IMR-90 (cell line): ENCODE measurements at regions not wholly inside any gene's neighbourhood (a gene's known extent, or its start where the extent isn't known, plus 50 kb on each side); places are given as distances from the start of the nearest gene placed in this dataset.

Experiments used
- CHD1 ChIP-seq: IDR thresholded peaks from 2 replicates; pipeline ENCODE4 v1.6.1; 2012; ENCODE audit warnings: low read depth, low read length, improper control_type of control experiment
- CTCF ChIP-seq: conservative IDR thresholded peaks from 2 replicates; pipeline ENCODE4 v1.5.1; 2012; ENCODE audit warnings: mild to moderate bottlenecking, low read depth, low read length, improper control_type of control experiment
- ELK1 ChIP-seq: fragments of 150-350 bp; IDR thresholded peaks from 2 replicates; pipeline ENCODE4 v1.6.1; 2016; ENCODE audit warnings: low read depth, mild to moderate bottlenecking, low read length, moderate library complexity, borderline replicate concordance
- FOS ChIP-seq: fragments of 150-350 bp; IDR thresholded peaks from 2 replicates; pipeline ENCODE4 v1.6.1; 2016; ENCODE audit warnings: low read depth, low read length
- MAFK ChIP-seq: IDR thresholded peaks from 2 replicates; pipeline ENCODE4 v1.6.1; 2012; ENCODE audit warnings: low read depth, low read length, improper control_type of control experiment
- MXI1 ChIP-seq: IDR thresholded peaks from 2 replicates; pipeline ENCODE4 v1.6.1; 2012; ENCODE audit warnings: low read depth, mild to moderate bottlenecking, low read length, moderate library complexity, borderline replicate concordance
- NFE2L2 ChIP-seq: fragments of 150-350 bp; IDR thresholded peaks from 2 replicates; pipeline ENCODE4 v1.6.1; 2016; ENCODE audit warnings: low read depth, mild to moderate bottlenecking, low read length
- POLR2A ChIP-seq: IDR thresholded peaks from 2 replicates; pipeline ENCODE4 v1.6.1; 2012; ENCODE audit warnings: mild to moderate bottlenecking, low read depth, low read length
- RAD21 ChIP-seq: IDR thresholded peaks from 2 replicates; pipeline ENCODE4 v1.6.1; 2012; ENCODE audit warnings: low read length, improper control_type of control experiment
- SMC3 ChIP-seq: fragments of 150-350 bp; IDR thresholded peaks from 2 replicates; pipeline ENCODE4 v1.6.1; 2016; ENCODE audit warnings: low read depth, mild to moderate bottlenecking, antibody characterized with exemption, low read length, moderate library complexity
- USF2 ChIP-seq: fragments of 150-350 bp; IDR thresholded peaks from 2 replicates; pipeline ENCODE4 v1.6.1; 2017; ENCODE audit warnings: mild to moderate bottlenecking, antibody characterized with exemption, low read length, low read depth

- TF ChIP-seq FOS (no peak), USF2 (no peak), CTCF (no peak), POLR2A (no peak), SMC3 (no peak), ELK1 (no peak), RAD21 (no peak), CHD1 (no peak), MXI1 (no peak), MAFK (no peak), NFE2L2 (no peak)
These were observed 1424.6 kb upstream of the ADGRB3 start for GRCh38 chr6:67210450-67210849.
